ENCODE measurements at regions not wholly inside any gene's neighbourhood (a gene's known extent, or its start where the extent isn't known, plus 50 kb on each side); places are given as distances from the start of the nearest gene placed in this dataset.

GRCh38 chr6:74434171-74434570 lies 738.2 kb downstream of the CD109 start:
- Histone ChIP-seq H3K27me3 (no peaks in the 10 kb centered on the region), H3K9me3 (no peaks in the 10 kb centered on the region), H3K27ac (no peak overlapping the region), H3K4me1 (peaks cover 0 to 2% (median 0%) of the 10 kb centered on the region in 4 donors), H3K36me3 (no peaks in the 10 kb centered on the region), H3K4me3 (no peak overlapping the region)
- in situ Hi-C loops (cut with MboI; ENCODE audit: low pct_ligation_motif_present in 1 of 4, low pct_unique_long_range_greater_than_20kb in 1 of 4, low sequenced_read_pairs in 3 of 4) (loop anchor here in 1 of 4 donors (25.0 kb wide), 1 partner anchor 753 kb away; no protein-coding TSS in a partner anchor), intact Hi-C loops (cut with DNase I; ENCODE audit: low total_unique reads) (no loop called here)
- TF ChIP-seq POLR2AphosphoS5 (IDR thresholded peaks at IDR 0.05) (peak in 1 of 3 donors; percentile 8), POLR2A (IDR thresholded peaks at IDR 0.05) (no peak), CTCF (IDR thresholded peaks at IDR 0.05) (no peak), EP300 (IDR thresholded peaks at IDR 0.05; ENCODE audit: low read depth) (no peak)
- DNase-seq: no peak

DNA sequence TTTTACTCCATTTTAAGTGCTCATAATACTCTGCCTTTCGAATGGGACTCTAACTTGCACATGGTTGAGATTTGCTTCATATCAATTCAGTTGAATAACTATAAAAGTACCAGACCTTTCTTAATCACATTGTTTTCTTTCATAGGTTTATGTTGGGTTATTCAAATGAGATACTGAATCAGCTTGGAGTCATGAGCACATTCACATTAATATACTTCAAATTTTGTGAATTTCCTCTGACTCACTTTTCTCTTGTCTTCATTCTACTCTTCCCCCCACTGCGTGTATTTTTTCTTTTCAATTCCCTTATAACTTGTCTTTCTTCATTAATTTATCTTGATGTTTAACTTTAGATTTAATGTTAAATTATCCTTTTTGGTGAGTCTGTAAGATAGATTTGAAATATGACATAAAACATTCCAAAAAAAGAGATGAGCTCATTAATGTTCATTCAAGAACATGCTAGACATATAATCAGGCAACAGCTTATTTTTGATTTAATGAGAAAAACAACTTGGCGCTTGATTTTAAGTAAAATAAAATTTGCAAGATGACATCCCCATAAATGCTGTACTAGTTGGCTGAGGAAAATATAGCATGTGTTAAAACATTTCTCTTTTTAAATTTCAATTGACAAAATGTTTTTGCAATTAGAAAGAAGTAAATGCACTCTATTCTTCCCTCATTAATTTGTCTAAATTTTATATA lies 736.0 kb downstream of the CD109 start:
- H3K4me1 ChIP-seq: peaks cover 0 to 2% (median 0%) of the 10 kb centered on the region in 4 donors
- H3K27me3 ChIP-seq: no peaks in the 10 kb centered on the region
- in situ Hi-C loops (cut with MboI; ENCODE audit: low pct_ligation_motif_present in 1 of 4, low pct_unique_long_range_greater_than_20kb in 1 of 4, low sequenced_read_pairs in 3 of 4): loop anchor here in 1 of 4 donors (25.0 kb wide), 1 partner anchor 755 kb away; no protein-coding TSS in a partner anchor
- DNase-seq: no peak
- no peak overlapping the region for H3K4me3 ChIP-seq
- H3K36me3 ChIP-seq: no peaks in the 10 kb centered on the region
- H3K27ac ChIP-seq: no peak overlapping the region
- H3K9me3 ChIP-seq: no peaks in the 10 kb centered on the region
- intact Hi-C loops (cut with DNase I; ENCODE audit: low total_unique reads): no loop called here
- TF ChIP-seq POLR2AphosphoS5 (IDR thresholded peaks at IDR 0.05) (no peak), CTCF (IDR thresholded peaks at IDR 0.05) (no peak), POLR2A (IDR thresholded peaks at IDR 0.05) (no peak), EP300 (IDR thresholded peaks at IDR 0.05; ENCODE audit: low read depth) (no peak)
- WGBS, 2 donors (ENCODE audit: low coverage in 1 of 2): 72 to 78% methylated on average over 3 of the region's 3 CpGs

DNA sequence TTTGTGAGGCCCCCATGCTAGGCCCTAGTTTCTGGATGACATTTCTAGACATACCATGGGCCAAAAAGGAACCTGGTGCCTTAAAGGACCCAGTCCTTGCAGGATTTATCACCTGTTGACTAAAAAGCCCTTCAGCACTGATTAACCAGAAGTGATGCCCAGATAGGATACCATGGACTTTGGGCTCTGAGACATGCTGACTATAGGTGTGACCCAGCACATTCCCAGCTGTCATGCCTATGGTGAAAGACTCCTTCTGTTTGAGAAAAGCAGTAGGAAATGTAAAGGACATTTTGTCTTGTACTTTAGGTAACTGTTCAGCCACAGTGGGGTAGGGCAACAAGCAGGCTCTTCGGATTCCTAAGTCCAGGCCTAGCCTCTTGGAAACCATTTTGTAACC lies 724.2 kb downstream of the CD109 start:
- TF ChIP-seq CTCF (IDR thresholded peaks at IDR 0.05) (no peak), POLR2AphosphoS5 (IDR thresholded peaks at IDR 0.05) (no peak), EP300 (IDR thresholded peaks at IDR 0.05; ENCODE audit: low read depth) (no peak), POLR2A (IDR thresholded peaks at IDR 0.05) (no peak)
- Histone ChIP-seq H3K9me3 (no peaks in the 10 kb centered on the region), H3K27ac (no peak overlapping the region), H3K4me3 (no peak overlapping the region), H3K27me3 (no peaks in the 10 kb centered on the region), H3K36me3 (no peaks in the 10 kb centered on the region), H3K4me1 (no peaks in the 10 kb centered on the region)
- no peak for DNase-seq
- WGBS, 2 donors (ENCODE audit: low coverage in 1 of 2): 65% methylated on average over 1 of the region's 1 CpG; no CpG with 5 or more reads in 1 of the 2 donors
- intact Hi-C loops (cut with DNase I; ENCODE audit: low total_unique reads) (no loop called here), in situ Hi-C loops (cut with MboI; ENCODE audit: low pct_ligation_motif_present in 1 of 4, low pct_unique_long_range_greater_than_20kb in 1 of 4, low sequenced_read_pairs in 3 of 4) (loop anchor here in 3 of 4 donors (25.0 kb wide), 1 partner anchor 792 kb away; the partner anchor contains the start of gene COL12A1 (in 3 of the 3))

- in situ Hi-C loops (cut with MboI; ENCODE audit: low pct_ligation_motif_present in 1 of 4, low pct_unique_long_range_greater_than_20kb in 1 of 4, low sequenced_read_pairs in 3 of 4): loop anchor here in 3 of 4 donors (25.0 kb wide), 1 partner anchor 797 kb away; the partner anchor contains the start of gene COL12A1 (in 3 of the 3)
- H3K9me3 ChIP-seq: no peaks in the 10 kb centered on the region
- no peaks in the 10 kb centered on the region for H3K4me1 ChIP-seq
- H3K4me3 ChIP-seq: no peak overlapping the region
- TF ChIP-seq POLR2AphosphoS5 (IDR thresholded peaks at IDR 0.05) (no peak), CTCF (IDR thresholded peaks at IDR 0.05) (no peak), POLR2A (IDR thresholded peaks at IDR 0.05) (no peak), EP300 (IDR thresholded peaks at IDR 0.05; ENCODE audit: low read depth) (no peak)
- no peaks in the 10 kb centered on the region for H3K27me3 ChIP-seq
- intact Hi-C loops (cut with DNase I; ENCODE audit: low total_unique reads): no loop called here
- no peak overlapping the region for H3K27ac ChIP-seq
- DNase-seq: no peak
- H3K36me3 ChIP-seq: no peaks in the 10 kb centered on the region
These were observed 719.1 kb downstream of the CD109 start for GRCh38 chr6:74415056-74415455.

Measured in transverse colon (tissue), 4 donors.